C4-2B (cell line): ENCODE measurements at regions not wholly inside any gene's neighbourhood (a gene's known extent, or its start where the extent isn't known, plus 50 kb on each side); places are given as distances from the start of the nearest gene placed in this dataset.

Source experiments
- H3K27ac ChIP-seq: fragments of 450-650 bp; 2 replicates; pipeline ENCODE4 v1.5.1; 2017
- ZFX ChIP-seq: fragments of 450-650 bp; IDR thresholded peaks from 2 replicates; pipeline ENCODE4 v1.6.1; 2017
- TF ChIP-seq, protein P1 (sequence below): fragments of 450-650 bp; conservative IDR thresholded peaks from 2 replicates; pipeline ENCODE4 v1.5.1; 2017; ENCODE audit warnings: mild to moderate bottlenecking

DNA sequence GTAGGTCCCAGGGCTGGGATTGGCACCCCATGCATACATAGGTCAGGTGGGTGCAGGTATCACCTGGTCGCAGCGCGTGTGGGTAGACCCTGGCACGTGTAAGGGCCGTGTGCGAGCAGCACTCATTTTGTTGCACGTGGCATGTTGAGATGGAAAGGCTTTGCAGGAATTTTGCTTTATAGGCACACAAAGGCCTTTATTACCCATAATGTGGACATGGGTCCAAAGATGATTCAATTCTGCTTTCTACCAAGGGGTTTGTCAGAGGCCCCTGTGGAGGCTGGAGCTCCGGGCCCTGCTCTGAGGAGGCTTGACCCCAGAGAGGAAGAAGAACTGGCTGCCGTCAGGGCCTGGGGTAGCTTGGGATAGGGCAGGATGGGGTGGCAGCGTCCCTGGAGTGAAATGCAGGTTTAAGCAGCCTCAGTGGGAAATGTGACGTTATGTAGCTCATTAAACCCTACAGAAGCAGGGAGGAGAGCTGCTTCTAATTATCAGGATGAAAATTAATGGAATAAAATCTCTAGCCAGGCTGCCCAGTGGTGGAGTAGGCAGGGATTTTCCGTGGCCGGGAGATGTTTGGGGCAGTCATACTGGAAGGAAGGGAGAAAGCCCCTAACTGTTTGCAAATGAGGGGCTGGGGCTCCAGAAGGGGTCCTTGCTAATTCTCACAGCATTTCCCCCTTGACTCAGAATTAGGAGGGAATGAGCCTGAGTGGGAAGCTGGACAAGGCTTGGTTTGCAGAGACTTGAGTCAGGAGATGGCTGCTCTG lies 103.3 kb upstream of the PITX1 start:
- no peak for TF ChIP-seq ZFX
- TF ChIP-seq, protein P1, sequence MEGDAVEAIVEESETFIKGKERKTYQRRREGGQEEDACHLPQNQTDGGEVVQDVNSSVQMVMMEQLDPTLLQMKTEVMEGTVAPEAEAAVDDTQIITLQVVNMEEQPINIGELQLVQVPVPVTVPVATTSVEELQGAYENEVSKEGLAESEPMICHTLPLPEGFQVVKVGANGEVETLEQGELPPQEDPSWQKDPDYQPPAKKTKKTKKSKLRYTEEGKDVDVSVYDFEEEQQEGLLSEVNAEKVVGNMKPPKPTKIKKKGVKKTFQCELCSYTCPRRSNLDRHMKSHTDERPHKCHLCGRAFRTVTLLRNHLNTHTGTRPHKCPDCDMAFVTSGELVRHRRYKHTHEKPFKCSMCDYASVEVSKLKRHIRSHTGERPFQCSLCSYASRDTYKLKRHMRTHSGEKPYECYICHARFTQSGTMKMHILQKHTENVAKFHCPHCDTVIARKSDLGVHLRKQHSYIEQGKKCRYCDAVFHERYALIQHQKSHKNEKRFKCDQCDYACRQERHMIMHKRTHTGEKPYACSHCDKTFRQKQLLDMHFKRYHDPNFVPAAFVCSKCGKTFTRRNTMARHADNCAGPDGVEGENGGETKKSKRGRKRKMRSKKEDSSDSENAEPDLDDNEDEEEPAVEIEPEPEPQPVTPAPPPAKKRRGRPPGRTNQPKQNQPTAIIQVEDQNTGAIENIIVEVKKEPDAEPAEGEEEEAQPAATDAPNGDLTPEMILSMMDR, result no peak
- H3K27ac ChIP-seq, result no peak overlapping the region

DNA sequence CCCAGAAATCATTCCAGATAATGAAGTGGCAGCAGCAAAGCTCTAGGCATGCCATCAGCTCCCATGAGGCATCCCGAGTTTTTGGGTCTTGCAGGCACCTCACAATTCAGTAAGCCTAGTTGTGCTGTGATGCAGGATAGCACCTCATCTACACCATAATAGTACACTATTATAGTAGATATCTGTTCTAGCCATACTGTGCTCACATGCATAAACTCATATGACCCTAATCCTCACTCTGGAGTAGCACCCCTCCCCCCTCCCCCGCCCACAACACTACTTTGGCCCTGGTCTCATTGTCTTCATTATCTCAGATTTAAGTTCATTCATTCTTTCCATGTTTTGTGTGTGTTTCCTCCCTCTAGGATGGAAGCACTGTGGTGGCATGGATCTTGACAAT lies 102.5 kb upstream of the PITX1 start:
- no peak for TF ChIP-seq ZFX
- H3K27ac ChIP-seq, result peak overlapping the region; percentile 34; the same call in 1 of the 2 replicates

DNA sequence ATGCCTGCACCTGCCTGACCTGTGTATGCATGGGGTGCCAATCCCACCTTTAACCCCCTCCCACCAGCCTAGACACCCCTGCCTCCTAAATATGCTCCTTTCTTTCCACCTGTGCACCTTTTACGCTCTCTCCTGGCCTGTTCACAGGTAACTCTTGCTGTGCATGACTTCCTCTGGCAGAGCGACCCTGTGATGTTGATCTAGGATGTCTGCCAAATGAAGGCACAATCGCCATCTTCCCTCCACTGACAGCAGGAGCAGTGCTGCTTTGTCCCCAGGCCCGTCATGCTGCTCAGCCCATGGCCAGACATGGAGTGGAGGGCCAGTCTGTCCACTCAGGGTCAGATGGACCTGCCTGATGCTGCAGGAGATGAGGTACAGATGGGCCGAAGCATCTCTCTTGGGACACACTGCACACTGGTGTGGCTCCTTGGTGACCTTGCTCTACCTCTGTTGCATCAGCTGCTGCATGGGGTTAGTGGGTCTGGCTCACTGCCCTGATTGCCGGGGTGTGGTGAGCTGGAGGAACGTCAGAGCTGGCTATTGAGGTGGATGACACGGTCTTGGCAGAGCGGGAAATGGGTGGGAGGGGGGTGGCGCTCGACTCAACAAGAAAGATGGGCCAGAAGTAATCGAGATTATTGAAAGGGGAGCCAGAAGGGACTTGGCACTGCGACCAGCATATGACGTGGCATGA lies 101.7 kb upstream of the PITX1 start:
- peak overlapping the region; percentile 34 for H3K27ac ChIP-seq

DNA sequence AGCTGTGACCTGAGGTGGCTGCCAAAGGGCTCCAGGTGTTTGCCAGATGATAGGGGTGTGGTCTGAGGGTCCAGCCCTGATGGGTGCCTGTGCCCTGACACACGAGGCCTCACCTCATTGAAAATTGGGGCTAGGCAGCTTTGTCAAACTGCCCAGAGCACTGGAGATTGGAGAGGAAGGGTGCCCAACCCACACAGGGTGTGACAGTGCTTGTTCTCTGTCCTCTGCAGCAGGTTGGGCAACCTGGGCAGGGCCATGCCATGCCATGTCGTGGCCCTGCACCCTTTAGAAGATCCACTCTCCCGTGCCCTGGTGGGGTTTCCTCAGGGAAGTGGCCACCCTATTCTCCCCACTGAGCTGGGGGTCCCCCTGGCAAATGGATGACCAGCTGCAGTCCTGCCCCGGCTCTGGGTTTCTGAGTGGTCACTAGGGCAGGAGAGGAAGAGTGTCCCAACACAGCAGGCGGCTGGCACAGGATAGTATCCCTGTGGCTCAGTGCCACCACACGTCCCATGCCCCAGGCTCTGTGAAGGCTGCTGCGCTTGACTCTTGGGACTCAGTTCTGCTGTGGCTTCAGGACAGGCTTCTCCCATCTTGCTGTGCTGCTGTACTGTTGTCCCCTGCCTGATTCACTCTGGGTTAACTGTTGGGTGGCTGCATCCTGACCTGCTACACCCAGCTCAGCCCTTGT lies 100.8 kb upstream of the PITX1 start:
- TF ChIP-seq ZFX, result no peak
- TF ChIP-seq, protein P1, result no peak
- peak overlapping the region; percentile 34 for H3K27ac ChIP-seq

More for the DNA sequence above, 101.7 kb upstream of the PITX1 start:
- no peak for TF ChIP-seq ZFX
- TF ChIP-seq, protein P1, result no peak

DNA sequence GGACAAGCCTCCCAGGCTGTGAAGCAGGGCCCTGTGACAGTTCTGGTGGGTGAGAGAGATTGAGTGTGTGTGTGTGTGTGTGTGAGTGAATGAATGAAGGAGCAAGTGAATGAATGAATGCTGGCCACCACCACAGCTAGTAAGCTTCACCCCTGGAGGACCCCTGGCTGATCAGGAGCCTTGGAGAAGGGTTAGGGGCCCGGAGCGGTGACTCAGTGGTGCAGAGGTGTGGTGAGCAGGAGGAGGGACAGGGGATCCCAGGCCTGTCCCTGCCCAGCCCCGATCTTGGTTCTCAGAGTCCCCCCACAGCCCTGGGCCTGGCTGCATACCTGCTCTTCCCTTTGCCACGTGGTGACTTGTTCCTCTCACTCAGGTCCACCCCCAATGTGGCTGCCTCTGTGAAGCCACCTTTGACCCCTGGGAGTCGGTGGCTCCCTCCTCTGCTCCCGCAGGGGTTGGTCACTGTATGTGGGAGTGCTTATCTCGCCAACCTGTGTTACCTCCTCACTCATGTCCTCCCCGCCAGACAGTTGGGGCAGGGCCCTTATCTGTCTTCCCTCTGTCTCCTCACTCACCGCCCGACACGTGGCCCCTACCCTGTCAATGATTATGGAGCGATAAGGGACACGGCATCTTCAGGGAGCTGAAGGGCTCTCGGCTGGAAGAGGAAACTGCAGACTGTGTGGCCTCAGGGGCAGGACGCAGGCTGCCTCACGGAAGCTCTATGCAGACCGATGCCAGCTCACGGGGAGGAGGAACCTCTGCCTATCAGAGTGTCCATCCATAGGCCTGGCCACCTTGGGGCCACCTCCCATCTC lies 99.9 kb upstream of the PITX1 start:
- TF ChIP-seq, protein P1, result no peak
- TF ChIP-seq ZFX, result no peak
- H3K27ac ChIP-seq, result peak overlapping the region; percentile 34; the same call in 1 of the 2 replicates

DNA sequence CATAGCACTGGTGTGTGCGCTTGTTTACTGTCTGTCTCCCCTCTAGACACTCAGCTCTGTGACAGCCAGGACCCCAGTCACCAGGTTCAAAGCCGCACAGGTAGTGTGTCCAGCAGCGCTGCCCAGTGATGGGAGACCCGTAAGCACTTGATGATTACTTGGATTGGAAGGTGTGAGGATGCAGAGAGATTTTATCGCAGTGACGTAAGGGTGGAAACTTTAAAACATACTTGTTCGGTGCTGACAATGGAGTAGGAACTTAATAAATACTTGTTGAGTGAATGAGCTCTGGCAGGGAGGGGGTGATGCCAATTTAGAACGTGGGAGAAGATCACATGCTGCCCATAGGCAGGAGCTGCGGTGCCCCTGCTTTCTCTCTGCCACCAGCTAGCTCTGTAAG lies 99.2 kb upstream of the PITX1 start:
- no peak overlapping the region for H3K27ac ChIP-seq
- TF ChIP-seq, protein P1, result no peak
- TF ChIP-seq ZFX, result no peak
